Mesothelial cell of epicardium (in vitro differentiated cells): ENCODE measurements at regions not wholly inside any gene's neighbourhood (a gene's known extent, or its start where the extent isn't known, plus 50 kb on each side); places are given as distances from the start of the nearest gene placed in this dataset.

ENCODE experiments used
- DNase-seq, 2 experiments: peaks; one replicate each; pipeline ENCODE4 v3.0.0; 2021; ENCODE audit warnings: low spot score in 2 of 2; ENCODE audit not compliant: unreplicated experiment in 2 of 2
- H3K27ac Mint-ChIP-seq: 2 replicates; pipeline ENCODE4 v1.8.0; 2021; ENCODE audit warnings: mixed read lengths
- H3K27me3 Mint-ChIP-seq: 2 replicates; pipeline ENCODE4 v1.8.0; 2021; ENCODE audit warnings: low read depth, mixed read lengths
- H3K36me3 Mint-ChIP-seq: 2 replicates; pipeline ENCODE4 v1.8.0; 2021; ENCODE audit warnings: mixed read lengths
- H3K4me1 Mint-ChIP-seq: 2 replicates; pipeline ENCODE4 v1.8.0; 2021; ENCODE audit warnings: mixed read lengths
- H3K4me3 Mint-ChIP-seq: 2 replicates; pipeline ENCODE4 v1.8.0; 2021; ENCODE audit warnings: mild to moderate bottlenecking, moderate library complexity, mixed read lengths
- H3K9me3 Mint-ChIP-seq: 2 replicates; pipeline ENCODE4 v1.8.0; 2021; ENCODE audit warnings: mixed read lengths
- TF ChIP-seq, protein P1 (sequence below): fragments of 200-600 bp; sonication (generic); IDR thresholded peaks from one replicate; pipeline ENCODE4 v1.5.0; 2021; ENCODE audit warnings: antibody characterized with exemption; ENCODE audit not compliant: unreplicated experiment

DNA sequence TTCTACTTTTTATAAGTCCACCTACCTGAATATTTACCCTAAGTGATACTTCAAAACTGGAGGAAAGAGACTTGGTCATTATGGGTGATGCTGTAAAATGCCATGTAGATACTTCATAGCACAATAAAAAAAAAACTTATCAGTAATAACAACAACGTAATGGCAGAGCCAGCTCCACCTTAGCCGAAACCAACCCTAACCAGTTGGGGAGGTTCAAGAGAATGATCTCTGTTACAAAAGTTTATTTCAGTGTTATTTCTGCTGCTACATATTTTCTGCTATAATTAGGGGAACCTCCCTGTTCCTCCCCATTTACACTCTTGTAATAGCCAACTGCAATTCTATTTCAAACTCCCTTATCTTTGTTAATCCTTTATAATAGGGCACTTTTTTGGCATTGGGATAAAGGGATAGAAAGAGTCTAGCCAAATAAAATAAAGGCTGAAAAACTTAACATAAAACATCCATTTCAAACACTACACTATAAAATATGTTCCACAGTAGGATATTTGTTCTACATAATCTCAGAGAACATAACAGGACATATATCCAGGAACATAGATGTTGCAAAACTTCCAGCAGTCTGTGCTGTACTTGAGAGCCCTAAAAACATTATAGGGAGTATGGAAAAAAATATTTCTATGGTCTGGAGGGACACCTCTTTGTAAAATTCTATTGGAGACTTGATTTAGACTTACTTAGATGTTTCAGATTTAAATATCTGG is 138.7 kb upstream of the POF1B start:
- no peaks in the 10 kb centered on the region for H3K27me3 Mint-ChIP-seq
- H3K4me3 Mint-ChIP-seq = no peak overlapping the region
- H3K4me1 Mint-ChIP-seq = peaks cover 19% of the 10 kb centered on the region
- H3K36me3 Mint-ChIP-seq = no peaks in the 10 kb centered on the region
- TF ChIP-seq, protein P1, sequence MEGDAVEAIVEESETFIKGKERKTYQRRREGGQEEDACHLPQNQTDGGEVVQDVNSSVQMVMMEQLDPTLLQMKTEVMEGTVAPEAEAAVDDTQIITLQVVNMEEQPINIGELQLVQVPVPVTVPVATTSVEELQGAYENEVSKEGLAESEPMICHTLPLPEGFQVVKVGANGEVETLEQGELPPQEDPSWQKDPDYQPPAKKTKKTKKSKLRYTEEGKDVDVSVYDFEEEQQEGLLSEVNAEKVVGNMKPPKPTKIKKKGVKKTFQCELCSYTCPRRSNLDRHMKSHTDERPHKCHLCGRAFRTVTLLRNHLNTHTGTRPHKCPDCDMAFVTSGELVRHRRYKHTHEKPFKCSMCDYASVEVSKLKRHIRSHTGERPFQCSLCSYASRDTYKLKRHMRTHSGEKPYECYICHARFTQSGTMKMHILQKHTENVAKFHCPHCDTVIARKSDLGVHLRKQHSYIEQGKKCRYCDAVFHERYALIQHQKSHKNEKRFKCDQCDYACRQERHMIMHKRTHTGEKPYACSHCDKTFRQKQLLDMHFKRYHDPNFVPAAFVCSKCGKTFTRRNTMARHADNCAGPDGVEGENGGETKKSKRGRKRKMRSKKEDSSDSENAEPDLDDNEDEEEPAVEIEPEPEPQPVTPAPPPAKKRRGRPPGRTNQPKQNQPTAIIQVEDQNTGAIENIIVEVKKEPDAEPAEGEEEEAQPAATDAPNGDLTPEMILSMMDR = no peak
- peaks cover 33% of the 10 kb centered on the region for H3K9me3 Mint-ChIP-seq
- no peak overlapping the region for H3K27ac Mint-ChIP-seq
- no peak for DNase-seq

DNA sequence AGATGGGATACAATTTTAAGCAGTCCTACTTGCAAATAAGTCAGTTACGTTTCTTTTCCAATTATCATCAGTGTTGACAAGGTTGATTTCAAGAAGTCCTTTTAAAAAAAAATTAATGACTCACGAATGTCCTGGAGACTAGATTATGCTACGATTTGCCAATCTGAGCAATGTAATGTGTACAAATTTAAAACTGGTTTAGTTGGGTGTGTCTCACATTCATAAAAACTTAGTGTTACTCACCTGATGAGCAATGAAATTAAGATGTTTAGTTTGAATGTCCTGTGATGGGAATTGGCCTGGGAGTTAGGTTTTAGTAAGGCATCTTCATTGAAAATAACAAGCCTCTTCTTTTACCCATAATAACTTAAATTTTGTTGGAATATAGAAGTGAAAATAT is 136.7 kb upstream of the POF1B start:
- Mint-ChIP-seq H3K27ac (no peak overlapping the region), H3K27me3 (no peaks in the 10 kb centered on the region), H3K9me3 (peaks cover 22% of the 10 kb centered on the region), H3K4me1 (peaks cover 30% of the 10 kb centered on the region), H3K4me3 (no peak overlapping the region), H3K36me3 (no peaks in the 10 kb centered on the region)
- DNase-seq = no peak
- TF ChIP-seq, protein P1 = no peak

DNA sequence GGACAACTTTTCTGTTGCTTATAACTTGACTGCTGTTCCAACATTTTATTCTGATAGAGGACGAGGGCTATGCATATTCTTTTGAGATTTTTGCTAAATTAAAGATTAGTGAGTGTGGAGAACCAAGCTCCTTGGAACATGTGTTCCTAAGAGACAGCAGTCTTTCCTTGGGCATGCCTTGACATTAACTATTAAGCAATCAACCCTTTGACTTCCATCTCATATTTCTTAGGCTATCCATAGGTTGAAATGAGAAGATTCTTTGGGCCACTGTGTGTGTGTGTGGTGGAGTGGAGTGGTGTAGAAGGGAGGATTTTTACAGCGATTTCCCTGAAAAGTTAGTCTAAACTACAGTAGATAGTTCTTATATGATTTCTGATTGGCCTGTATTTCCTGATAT is 127.4 kb upstream of the POF1B start:
- Mint-ChIP-seq H3K36me3 (no peaks in the 10 kb centered on the region), H3K4me1 (peaks cover 13% of the 10 kb centered on the region), H3K27me3 (no peaks in the 10 kb centered on the region), H3K4me3 (no peak overlapping the region), H3K9me3 (peaks cover 25% of the 10 kb centered on the region), H3K27ac (no peak overlapping the region)
- TF ChIP-seq, protein P1 = no peak
- DNase-seq = no peak

DNA sequence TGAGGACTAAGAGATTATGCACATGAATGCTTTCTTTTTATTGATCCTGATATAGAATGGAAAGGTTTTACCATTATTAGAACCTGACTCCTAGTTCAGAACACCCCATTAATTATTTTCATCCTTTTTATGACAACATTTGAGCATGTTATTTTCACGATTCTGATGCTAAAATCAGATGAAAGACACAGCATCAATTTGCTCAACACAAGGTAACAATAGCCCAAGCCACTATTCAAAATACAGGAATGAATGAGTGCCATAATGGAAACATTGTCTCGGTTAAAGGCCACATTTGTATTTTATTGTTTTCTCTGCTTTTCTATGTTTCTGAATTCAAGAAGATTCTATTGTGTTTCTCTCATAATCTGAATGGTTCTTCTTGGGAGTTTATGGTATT is 126.3 kb upstream of the POF1B start:
- Mint-ChIP-seq H3K27ac (no peak overlapping the region), H3K4me3 (no peak overlapping the region), H3K9me3 (peaks cover 25% of the 10 kb centered on the region), H3K27me3 (no peaks in the 10 kb centered on the region), H3K36me3 (no peaks in the 10 kb centered on the region), H3K4me1 (peaks cover 15% of the 10 kb centered on the region)
- TF ChIP-seq, protein P1 = no peak
- no peak for DNase-seq

DNA sequence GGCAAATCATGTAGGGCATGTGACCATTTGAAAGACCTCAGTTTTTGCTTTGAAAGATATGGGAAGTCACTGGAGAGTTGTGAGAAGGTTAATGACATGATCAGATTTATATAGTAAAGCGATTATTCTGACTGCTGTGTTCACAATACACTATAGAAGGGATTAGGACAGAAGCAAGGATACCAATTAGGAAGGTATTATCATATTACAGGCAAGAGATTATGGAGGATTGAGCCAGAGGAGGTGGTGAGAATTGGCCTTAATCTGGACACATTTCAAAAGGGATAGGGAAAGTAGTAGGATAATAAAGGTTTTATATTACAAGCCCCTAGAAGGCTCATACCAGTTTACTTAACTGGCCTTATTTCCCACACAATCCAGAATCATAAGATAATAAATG is 124.9 kb upstream of the POF1B start:
- no peaks in the 10 kb centered on the region for H3K27me3 Mint-ChIP-seq
- peaks cover 21% of the 10 kb centered on the region for H3K4me1 Mint-ChIP-seq
- H3K4me3 Mint-ChIP-seq = no peak overlapping the region
- TF ChIP-seq, protein P1 = no peak
- DNase-seq = no peak
- H3K36me3 Mint-ChIP-seq = no peaks in the 10 kb centered on the region
- H3K27ac Mint-ChIP-seq = no peak overlapping the region
- H3K9me3 Mint-ChIP-seq = peaks cover 25% of the 10 kb centered on the region
